WTC11 (cell line): ENCODE measurements at regions not wholly inside any gene's neighbourhood (a gene's known extent, or its start where the extent isn't known, plus 50 kb on each side); places are given as distances from the start of the nearest gene placed in this dataset.

Experiments used
- ATAC-seq: fragments of 200-7000 bp; cut with Tn5 transposase; 2 replicates; pipeline ENCODE4 v1.10.0; 2021; ENCODE audit warnings: mild to moderate bottlenecking, moderate library complexity
- CTCF ChIA-PET: fragments of 300-600 bp; sonication (Branson Sonifier 250); formaldehyde crosslinking; loops from one replicate; lab custom pipeline; 2021; ENCODE audit warnings: antibody characterized with exemption; lab: Charles Lee
- POLR2A ChIA-PET: fragments of 350-600 bp; sonication (Branson Sonifier 250); formaldehyde crosslinking; loops from one replicate; lab custom pipeline; 2021; ENCODE audit warnings: antibody characterized with exemption; lab: Charles Lee
- DNase-seq: peaks from one replicate; pipeline ENCODE4 v3.0.0; 2021; ENCODE audit warnings: low spot score
- H3K27ac Mint-ChIP-seq: 2 replicates; pipeline ENCODE4 v1.8.0; 2021; ENCODE audit warnings: mixed read lengths
- H3K27me3 Mint-ChIP-seq: 2 replicates; pipeline ENCODE4 v1.8.0; 2021; ENCODE audit warnings: low read depth, mild to moderate bottlenecking, moderate library complexity, mixed read lengths
- H3K36me3 Mint-ChIP-seq: 2 replicates; pipeline ENCODE4 v1.8.0; 2021; ENCODE audit warnings: mixed read lengths
- H3K4me1 Mint-ChIP-seq: 2 replicates; pipeline ENCODE4 v1.8.0; 2022; ENCODE audit warnings: mixed read lengths
- H3K4me3 Mint-ChIP-seq: 2 replicates; pipeline ENCODE4 v1.8.0; 2021; ENCODE audit warnings: mild to moderate bottlenecking, moderate library complexity, mixed read lengths
- H3K9me3 Mint-ChIP-seq: 2 replicates; pipeline ENCODE4 v1.8.0; 2021; ENCODE audit warnings: mixed read lengths
- ARID4B ChIP-seq: sonication (generic); formaldehyde crosslinking; IDR thresholded peaks from 2 replicates; pipeline ENCODE4 v1.8.0; 2023; ENCODE audit warnings: missing genetic modification reagents, mild to moderate bottlenecking, borderline replicate concordance
- ATF1 ChIP-seq: sonication (generic); formaldehyde crosslinking; IDR thresholded peaks from 2 replicates; pipeline ENCODE4 v1.8.1; 2023; ENCODE audit warnings: mild to moderate bottlenecking, moderate library complexity, missing genetic modification reagents
- GABPB1 ChIP-seq: sonication (generic); formaldehyde crosslinking; IDR thresholded peaks from 2 replicates; pipeline ENCODE4 v1.8.1; 2023; ENCODE audit warnings: mild to moderate bottlenecking, missing genetic modification reagents
- HMGA2 ChIP-seq: fragments of 250-450 bp; sonication (Bioruptor Pico); IDR thresholded peaks from 2 replicates; pipeline ENCODE4 v1.4.0; 2021; ENCODE audit warnings: mild to moderate bottlenecking, moderate library complexity
- NFATC4 ChIP-seq: fragments of 250-450 bp; sonication (Bioruptor Pico); IDR thresholded peaks from 2 replicates; pipeline ENCODE4 v1.9.0; 2021; ENCODE audit warnings: mild to moderate bottlenecking
- NR1H2 ChIP-seq: sonication (generic); formaldehyde crosslinking; IDR thresholded peaks from 2 replicates; pipeline ENCODE4 v1.9.0; 2021; ENCODE audit warnings: mild to moderate bottlenecking, moderate library complexity, missing genetic modification reagents
- SOX15 ChIP-seq: fragments of 250-450 bp; sonication (Bioruptor Pico); IDR thresholded peaks from 2 replicates; pipeline ENCODE4 v1.9.0; 2021; ENCODE audit warnings: mild to moderate bottlenecking
- ZNF219 ChIP-seq: sonication (generic); formaldehyde crosslinking; IDR thresholded peaks from 2 replicates; pipeline ENCODE4 v1.8.0; 2023; ENCODE audit warnings: missing genetic modification reagents, mild to moderate bottlenecking, borderline replicate concordance
- ZNF396 ChIP-seq: fragments of 250-450 bp; sonication (Bioruptor Pico); IDR thresholded peaks from 2 replicates; pipeline ENCODE4 v1.8.0; 2021; ENCODE audit warnings: mild to moderate bottlenecking, moderate library complexity, borderline replicate concordance
- TF ChIP-seq, protein P1 (sequence below): fragments of 250-450 bp; sonication (Bioruptor Pico); IDR thresholded peaks from 2 replicates; pipeline ENCODE4 v1.9.0; 2021; ENCODE audit warnings: moderate library complexity, mild to moderate bottlenecking, inconsistent platforms, borderline replicate concordance
- TF ChIP-seq, protein P2 (sequence below): sonication (generic); formaldehyde crosslinking; IDR thresholded peaks from 2 replicates; pipeline ENCODE4 v1.8.1; 2023; ENCODE audit warnings: mild to moderate bottlenecking, missing genetic modification reagents, moderate library complexity
- TF ChIP-seq, protein P3 (sequence below): sonication (generic); formaldehyde crosslinking; IDR thresholded peaks from 2 replicates; pipeline ENCODE4 v1.8.0; 2022; ENCODE audit warnings: mild to moderate bottlenecking, missing genetic modification reagents

- Mint-ChIP-seq H3K27ac (no peak overlapping the region), H3K4me3 (no peak overlapping the region), H3K4me1 (peaks cover 10% of the 10 kb centered on the region), H3K9me3 (no peaks in the 10 kb centered on the region), H3K36me3 (no peaks in the 10 kb centered on the region), H3K27me3 (no peaks in the 10 kb centered on the region)
- no peak for TF ChIP-seq ARID4B (CRISPR knock-in tag)
- no peak for TF ChIP-seq NR1H2 (CRISPR knock-in tag)
- 0 out of 2 replicates have a peak, but pooled peaks have one; percentile 11 for TF ChIP-seq HMGA2 (CRISPR knock-in tag)
- TF ChIP-seq, protein P1, sequence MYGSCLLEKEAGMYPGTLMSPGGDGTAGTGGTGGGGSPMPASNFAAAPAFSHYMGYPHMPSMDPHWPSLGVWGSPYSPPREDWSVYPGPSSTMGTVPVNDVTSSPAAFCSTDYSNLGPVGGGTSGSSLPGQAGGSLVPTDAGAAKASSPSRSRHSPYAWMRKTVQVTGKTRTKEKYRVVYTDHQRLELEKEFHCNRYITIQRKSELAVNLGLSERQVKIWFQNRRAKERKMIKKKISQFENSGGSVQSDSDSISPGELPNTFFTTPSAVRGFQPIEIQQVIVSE (CRISPR knock-in tag), result no peak
- TF ChIP-seq ZNF219 (CRISPR knock-in tag), result no peak
- ATAC-seq (peak; percentile 76), DNase-seq (no peak)
- ChIA-PET CTCF (no interaction called here), POLR2A (no interaction called here)
Observed at GRCh38 chr5:89733772-89734171, 675.8 kb downstream of the CETN3 start.

DNA sequence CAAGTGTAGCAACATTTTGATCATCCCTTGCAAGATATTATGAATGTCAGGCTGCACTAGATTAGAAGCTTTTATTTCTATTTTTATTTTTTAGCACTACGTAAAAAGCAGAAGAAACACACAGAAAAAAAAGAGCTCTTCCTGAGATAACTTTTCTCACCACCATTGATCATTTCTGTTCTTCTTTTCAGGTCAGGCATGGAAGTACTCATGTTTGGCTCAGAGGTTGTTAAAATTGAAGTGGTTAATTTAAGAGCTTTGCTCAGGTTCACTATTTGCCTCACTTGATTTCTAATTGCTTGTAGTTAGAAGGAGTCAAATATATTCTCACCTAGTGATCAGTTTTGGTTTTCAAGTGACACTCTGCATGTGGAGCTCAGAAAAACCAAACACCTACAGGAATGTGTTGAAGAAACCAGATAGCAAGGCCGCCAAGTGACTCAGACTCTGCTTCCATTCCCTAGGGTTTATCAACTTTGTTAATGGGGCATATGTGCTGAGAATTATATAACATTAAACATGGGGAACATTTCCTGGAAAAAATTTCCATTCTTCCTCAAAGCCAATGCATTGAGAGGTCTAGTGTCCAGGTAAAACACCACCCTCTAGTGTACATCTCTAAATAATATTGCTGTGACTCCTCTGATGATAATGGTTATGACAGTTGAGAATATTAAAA lies 679.8 kb downstream of the CETN3 start:
- DNase-seq, result no peak
- no peak overlapping the region for H3K27ac Mint-ChIP-seq
- CTCF ChIA-PET, result no interaction called here

GRCh38 chr5:89728750-89729149 lies 680.8 kb downstream of the CETN3 start:
- Mint-ChIP-seq H3K27me3 (no peaks in the 10 kb centered on the region), H3K36me3 (no peaks in the 10 kb centered on the region), H3K4me1 (peaks cover 17% of the 10 kb centered on the region)
- no peak for DNase-seq
- TF ChIP-seq, protein P2, sequence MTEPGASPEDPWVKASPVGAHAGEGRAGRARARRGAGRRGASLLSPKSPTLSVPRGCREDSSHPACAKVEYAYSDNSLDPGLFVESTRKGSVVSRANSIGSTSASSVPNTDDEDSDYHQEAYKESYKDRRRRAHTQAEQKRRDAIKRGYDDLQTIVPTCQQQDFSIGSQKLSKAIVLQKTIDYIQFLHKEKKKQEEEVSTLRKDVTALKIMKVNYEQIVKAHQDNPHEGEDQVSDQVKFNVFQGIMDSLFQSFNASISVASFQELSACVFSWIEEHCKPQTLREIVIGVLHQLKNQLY (CRISPR knock-in tag), result no peak
- TF ChIP-seq ATF1 (CRISPR knock-in tag), result no peak
- TF ChIP-seq, all 79 proteins: peak for 0
- no peaks in the 10 kb centered on the region for H3K9me3 Mint-ChIP-seq
- ChIA-PET CTCF (no interaction called here), POLR2A (no interaction called here)
- H3K27ac Mint-ChIP-seq, result no peak overlapping the region
- no peak overlapping the region for H3K4me3 Mint-ChIP-seq
- ATAC-seq, result no peak

More for the DNA sequence above, 679.8 kb downstream of the CETN3 start:
- no peaks in the 10 kb centered on the region for H3K36me3 Mint-ChIP-seq
- no peaks in the 10 kb centered on the region for H3K27me3 Mint-ChIP-seq
- no peak overlapping the region for H3K4me3 Mint-ChIP-seq
- no peak for ATAC-seq
- H3K4me1 Mint-ChIP-seq, result peaks cover 17% of the 10 kb centered on the region
- H3K9me3 Mint-ChIP-seq, result no peaks in the 10 kb centered on the region
- TF ChIP-seq, protein P3, sequence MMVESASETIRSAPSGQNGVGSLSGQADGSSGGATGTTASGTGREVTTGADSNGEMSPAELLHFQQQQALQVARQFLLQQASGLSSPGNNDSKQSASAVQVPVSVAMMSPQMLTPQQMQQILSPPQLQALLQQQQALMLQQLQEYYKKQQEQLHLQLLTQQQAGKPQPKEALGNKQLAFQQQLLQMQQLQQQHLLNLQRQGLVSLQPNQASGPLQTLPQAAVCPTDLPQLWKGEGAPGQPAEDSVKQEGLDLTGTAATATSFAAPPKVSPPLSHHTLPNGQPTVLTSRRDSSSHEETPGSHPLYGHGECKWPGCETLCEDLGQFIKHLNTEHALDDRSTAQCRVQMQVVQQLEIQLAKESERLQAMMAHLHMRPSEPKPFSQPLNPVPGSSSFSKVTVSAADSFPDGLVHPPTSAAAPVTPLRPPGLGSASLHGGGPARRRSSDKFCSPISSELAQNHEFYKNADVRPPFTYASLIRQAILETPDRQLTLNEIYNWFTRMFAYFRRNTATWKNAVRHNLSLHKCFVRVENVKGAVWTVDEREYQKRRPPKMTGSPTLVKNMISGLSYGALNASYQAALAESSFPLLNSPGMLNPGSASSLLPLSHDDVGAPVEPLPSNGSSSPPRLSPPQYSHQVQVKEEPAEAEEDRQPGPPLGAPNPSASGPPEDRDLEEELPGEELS (CRISPR knock-in tag), result no peak
- TF ChIP-seq SOX15, result no peak
- no peak for TF ChIP-seq NFATC4 (CRISPR knock-in tag)
- TF ChIP-seq, protein P2 (CRISPR knock-in tag), result no peak
- no peak for TF ChIP-seq ZNF396
- TF ChIP-seq GABPB1 (CRISPR knock-in tag), result no peak
- POLR2A ChIA-PET, result no interaction called here
